ENCODE measurements at regions not wholly inside any gene's neighbourhood (a gene's known extent, or its start where the extent isn't known, plus 50 kb on each side); places are given as distances from the start of the nearest gene placed in this dataset.

GRCh38 chr3:117735481-117736101, 1026.0 kb downstream of the TUSC7 start:
- no peaks in the 10 kb centered on the region for H3K9me3 ChIP-seq (ENCODE audit: insufficient read depth in 2 of 2, low read depth in 1 of 2, low read length in 1 of 2)
- no peak overlapping the region for H4K5ac ChIP-seq (ENCODE audit: insufficient read length, low read depth, low read length)
- H3K79me1 ChIP-seq (ENCODE audit: low read depth, low read length) = no peaks in the 10 kb centered on the region
- H4K8ac ChIP-seq (ENCODE audit: extremely low read depth, insufficient read depth, low read length) = no peak overlapping the region
- H2AK5ac ChIP-seq (ENCODE audit: low read depth, low read length) = no peak overlapping the region
- H2BK15ac ChIP-seq (ENCODE audit: low read length) = no peak overlapping the region
- H3K36me3 ChIP-seq (ENCODE audit: control insufficient read depth in 2 of 4, insufficient read depth in 4 of 4, low read length in 3 of 4) = no peaks in the 10 kb centered on the region
- peaks cover 0 to 1% (median 0%) of the 10 kb centered on the region in 4 experiments; a peak in 1 of 7 replicates for H3K27me3 ChIP-seq (replicated peaks in 1 of 4; ENCODE audit: control insufficient read depth in 3 of 4, extremely low read depth in 1 of 4, insufficient read depth in 3 of 4, low read length in 3 of 4)
- WGBS, 2 experiments (ENCODE audit: extremely low coverage in 1 of 2, insufficient coverage in 1 of 2, insufficient read length in 1 of 2, insufficient replicate concordance in 2 of 2, low coverage in 1 of 2, low lambda C conversion rate in 2 of 2, missing lambda C conversion rate in 1 of 2) = 80% methylated on average over 2 of the region's 2 CpGs; no CpG with 5 or more reads in 1 of the 2 experiments
- H3K18ac ChIP-seq (ENCODE audit: extremely low read depth, low read length) = no peak overlapping the region
- H3K79me2 ChIP-seq (ENCODE audit: control insufficient read depth in 1 of 2, insufficient read depth in 2 of 2, low read length in 2 of 2) = no peaks in the 10 kb centered on the region
- H2BK5ac ChIP-seq (ENCODE audit: low read depth, low read length) = no peak overlapping the region
- no peak overlapping the region for H3K56ac ChIP-seq (replicated peaks; ENCODE audit: insufficient read length, low read depth, low read length)
- no peak overlapping the region for H3K4me3 ChIP-seq (ENCODE audit: extremely low read depth in 1 of 4, insufficient read depth in 2 of 4, low read depth in 3 of 4, low read length in 4 of 4)
- H3K4me2 ChIP-seq (ENCODE audit: insufficient read depth in 1 of 2, low read depth in 2 of 2, low read length in 2 of 2) = no peak overlapping the region
- H2BK12ac ChIP-seq (ENCODE audit: low read depth, low read length) = no peak overlapping the region
- no peak overlapping the region for H3K14ac ChIP-seq (ENCODE audit: insufficient read length)
- H4K91ac ChIP-seq (replicated peaks; ENCODE audit: insufficient read length, low read length) = no peak overlapping the region
- no peak overlapping the region for H3K4ac ChIP-seq (replicated peaks; ENCODE audit: insufficient read length, low read depth, low read length)
- ChIA-PET POLR2A (ENCODE audit: partially characterized antibody) (no interaction called here), CTCF (ENCODE audit: partially characterized antibody) (interaction anchor here (0.9 kb wide), 1 partner anchor 13 kb away, joined by 5 read pairs; no protein-coding TSS in a partner anchor)
- no peak for FAIRE-seq
- no peak overlapping the region for H3K23ac ChIP-seq (ENCODE audit: insufficient read length)
- H4K20me1 ChIP-seq (replicated peaks in 1 of 2; ENCODE audit: control insufficient read depth in 1 of 2, insufficient read depth in 2 of 2, low read length in 2 of 2) = no peaks in the 10 kb centered on the region
- no peak for DNase-seq (ENCODE audit: low read depth in 1 of 2, low spot score in 2 of 2)
- H3K27ac ChIP-seq (ENCODE audit: low read depth, low read length) = no peak overlapping the region
- no peak overlapping the region for H2BK20ac ChIP-seq (ENCODE audit: low read length)
- H3K4me1 ChIP-seq (replicated peaks in 1 of 4; ENCODE audit: control insufficient read depth in 3 of 4, insufficient read depth in 4 of 4, low read length in 3 of 4) = peaks cover 0 to 6% (median 0%) of the 10 kb centered on the region in 4 experiments; a peak in 3 of 7 replicates
- H3K23me2 ChIP-seq (ENCODE audit: low read depth, low read length) = no peaks in the 10 kb centered on the region; the same call in 1 of the 2 replicates
- no peak overlapping the region for H2AFZ ChIP-seq (ENCODE audit: low read length)
- no peak overlapping the region for H3K9ac ChIP-seq (replicated peaks in 1 of 4; ENCODE audit: extremely low read depth in 1 of 4, low read depth in 3 of 4, low read length in 3 of 4)
- H2BK120ac ChIP-seq (replicated peaks; ENCODE audit: low read depth, low read length) = no peak overlapping the region
- TF ChIP-seq E2F6 (IDR thresholded peaks at IDR 0.05) (no peak), CBX8 (IDR thresholded peaks at IDR 0.05; ENCODE audit: borderline replicate concordance, low read depth, low read length) (no peak), HDAC2 (IDR thresholded peaks at IDR 0.05; ENCODE audit: borderline replicate concordance in 1 of 2, low read depth in 2 of 2, low read length in 2 of 2) (no peak), SAP30 (IDR thresholded peaks at IDR 0.05; ENCODE audit: insufficient read depth, insufficient replicate concordance, low read length) (no peak), SIRT6 (IDR thresholded peaks at IDR 0.05; ENCODE audit: low read length) (no peak), TAF7 (optimal IDR thresholded peaks at IDR 0.05; ENCODE audit: borderline replicate concordance, low read depth, low read length) (no peak), POLR2AphosphoS5 (IDR thresholded peaks at IDR 0.05; ENCODE audit: low read depth, low read length) (no peak), JUND (IDR thresholded peaks at IDR 0.05; ENCODE audit: low read length) (no peak), CHD2 (IDR thresholded peaks at IDR 0.05; ENCODE audit: low read length) (no peak), RFX5 (IDR thresholded peaks at IDR 0.05; ENCODE audit: borderline replicate concordance, low read depth, low read length) (no peak), BRCA1 (IDR thresholded peaks at IDR 0.05; ENCODE audit: low read depth, low read length) (no peak), ASH2L (IDR thresholded peaks at IDR 0.05; ENCODE audit: low read length) (no peak), BACH1 (IDR thresholded peaks at IDR 0.05; ENCODE audit: low read length) (no peak)
